Trophoblast cell (in vitro differentiated cells and primary cell): ENCODE measurements at regions not wholly inside any gene's neighbourhood (a gene's known extent, or its start where the extent isn't known, plus 50 kb on each side); places are given as distances from the start of the nearest gene placed in this dataset.

ENCODE experiments used
- DNase-seq, 2 donors: peaks; one replicate each; pipeline ENCODE4 v3.0.0-alpha.2; 2016
- H2AFZ ChIP-seq: 2 replicates; pipeline ENCODE4 v1.6.1; 2013; ENCODE audit warnings: low read length, moderate library complexity, mild to moderate bottlenecking; ENCODE audit not compliant: insufficient read depth, poor library complexity
- H2AK5ac ChIP-seq: 2 replicates; pipeline ENCODE4 v1.6.1; 2013; ENCODE audit warnings: mild to moderate bottlenecking, low read length
- H2BK120ac ChIP-seq: 2 replicates; pipeline ENCODE4 v1.6.1; 2013; ENCODE audit warnings: low read length, mild to moderate bottlenecking, moderate library complexity; ENCODE audit not compliant: insufficient read depth, poor library complexity
- H2BK12ac ChIP-seq: 2 replicates; pipeline ENCODE4 v1.6.1; 2013; ENCODE audit warnings: mild to moderate bottlenecking, low read length, moderate library complexity
- H2BK5ac ChIP-seq: 2 replicates; pipeline ENCODE4 v1.6.1; 2013; ENCODE audit warnings: low read length, low read depth, moderate library complexity, mild to moderate bottlenecking; ENCODE audit not compliant: poor library complexity
- H3K14ac ChIP-seq: 2 replicates; pipeline ENCODE4 v1.6.1; 2013; ENCODE audit warnings: mild to moderate bottlenecking, low read length
- H3K18ac ChIP-seq: 2 replicates; pipeline ENCODE4 v1.6.1; 2013; ENCODE audit warnings: mild to moderate bottlenecking, low read length
- H3K23ac ChIP-seq: 2 replicates; pipeline ENCODE4 v1.6.1; 2013; ENCODE audit warnings: low read length
- H3K27ac ChIP-seq: 2 replicates; pipeline ENCODE4 v1.5.1; 2013; ENCODE audit warnings: low read depth, mild to moderate bottlenecking, inconsistent platforms, low read length, moderate library complexity
- H3K27me3 ChIP-seq: 2 replicates; pipeline ENCODE4 v1.6.1; 2013; ENCODE audit warnings: inconsistent platforms, mild to moderate bottlenecking, low read length, moderate library complexity; ENCODE audit not compliant: insufficient read depth
- H3K36me3 ChIP-seq, 2 experiments: 1 replicate in 1 of 2; 2 replicates in 1 of 2; pipeline ENCODE4 v1.6.1; 2013; ENCODE audit warnings: low read length in 2 of 2, mild to moderate bottlenecking in 2 of 2, moderate library complexity in 1 of 2; ENCODE audit not compliant: insufficient read depth in 2 of 2, control insufficient read depth in 1 of 2
- H3K4ac ChIP-seq: 2 replicates; pipeline ENCODE4 v1.6.1; 2013; ENCODE audit warnings: low read depth, mild to moderate bottlenecking, low read length, moderate library complexity
- H3K4me1 ChIP-seq, 2 experiments: 1 replicate in 1 of 2; 2 replicates in 1 of 2; pipeline ENCODE4 v1.6.1; 2013; ENCODE audit warnings: low read length in 2 of 2, mild to moderate bottlenecking in 2 of 2, moderate library complexity in 1 of 2; ENCODE audit not compliant: insufficient read depth in 2 of 2, control insufficient read depth in 1 of 2
- H3K4me2 ChIP-seq: 2 replicates; pipeline ENCODE4 v1.6.1; 2013; ENCODE audit warnings: inconsistent platforms, mild to moderate bottlenecking, low read length, moderate library complexity
- H3K4me3 ChIP-seq: 2 replicates; pipeline ENCODE4 v1.5.1; 2013; ENCODE audit warnings: mild to moderate bottlenecking, low read depth, low read length, inconsistent platforms
- H3K79me1 ChIP-seq: one replicate; pipeline ENCODE4 v1.6.1; 2013; ENCODE audit warnings: low read length
- H3K79me2 ChIP-seq: 2 replicates; pipeline ENCODE4 v1.6.1; 2013; ENCODE audit warnings: low read length, mild to moderate bottlenecking; ENCODE audit not compliant: control insufficient read depth, insufficient read depth, poor library complexity
- H3K9ac ChIP-seq: 2 replicates; pipeline ENCODE4 v1.6.1; 2013; ENCODE audit warnings: mild to moderate bottlenecking, low read length
- H3K9me3 ChIP-seq: 2 replicates; pipeline ENCODE4 v1.6.1; 2013; ENCODE audit warnings: low read depth, mild to moderate bottlenecking, control low read depth, inconsistent platforms, low read length; ENCODE audit not compliant: insufficient read depth
- H4K12ac ChIP-seq: 2 replicates; pipeline ENCODE4 v1.6.1; 2013; ENCODE audit warnings: low read depth, mild to moderate bottlenecking, low read length, moderate library complexity
- H4K8ac ChIP-seq: 2 replicates; pipeline ENCODE4 v1.6.1; 2013; ENCODE audit warnings: low read depth, mild to moderate bottlenecking, low read length, moderate library complexity
- H4K91ac ChIP-seq: one replicate; pipeline ENCODE4 v1.6.1; 2013; ENCODE audit warnings: low read depth, mild to moderate bottlenecking, low read length, moderate library complexity
- WGBS: extraction: QIAGEN DNeasy Blood & Tissue Kit; methylation state at CpG from one replicate; pipeline ENCODE4 v1.1.7; 2013; ENCODE audit warnings: missing lambda C conversion rate; ENCODE audit not compliant: insufficient read length, insufficient coverage; ENCODE audit errors: extremely low coverage; 5-methylcytosine and 5-hydroxymethylcytosine counted together

DNA sequence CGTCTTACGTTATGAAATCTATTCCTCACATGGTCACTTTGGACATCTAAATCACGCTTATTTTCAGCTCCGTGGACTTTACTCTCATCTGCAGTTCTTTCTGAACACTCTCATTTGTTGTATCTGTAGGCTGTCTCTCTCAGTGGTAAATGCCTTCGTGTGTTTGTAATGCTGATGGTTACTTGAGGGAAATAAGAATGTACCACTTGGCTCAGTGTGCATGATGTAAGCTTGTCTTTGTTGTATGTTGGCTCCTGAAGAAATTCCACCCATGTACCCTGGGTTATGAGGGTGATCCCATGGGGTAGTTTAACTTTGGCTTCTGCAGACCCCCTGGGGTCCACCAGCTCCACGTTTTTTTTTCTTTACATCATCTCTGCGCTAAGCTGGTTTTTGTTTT lies 378.4 kb downstream of the SETD4 start:
- WGBS = no CpG with 5 or more reads among the region's 7 CpGs
- no peak overlapping the region for H3K4ac ChIP-seq
- H2BK12ac ChIP-seq = no peak overlapping the region
- no peak overlapping the region for H3K9ac ChIP-seq
- no peak overlapping the region for H4K8ac ChIP-seq
- H3K4me2 ChIP-seq = no peak overlapping the region
- no peak overlapping the region for H3K4me3 ChIP-seq
- H4K12ac ChIP-seq = no peak overlapping the region
- no peaks in the 10 kb centered on the region for H3K36me3 ChIP-seq
- H3K27me3 ChIP-seq = no peaks in the 10 kb centered on the region
- no peak overlapping the region for H3K14ac ChIP-seq
- no peak overlapping the region for H2BK5ac ChIP-seq
- H3K9me3 ChIP-seq = no peaks in the 10 kb centered on the region
- no peaks in the 10 kb centered on the region for H3K79me1 ChIP-seq
- no peaks in the 10 kb centered on the region for H3K79me2 ChIP-seq
- no peak overlapping the region for H2AK5ac ChIP-seq
- no peak overlapping the region for H2BK120ac ChIP-seq
- no peaks in the 10 kb centered on the region for H3K4me1 ChIP-seq
- H3K23ac ChIP-seq = no peak overlapping the region
- DNase-seq = no peak
- no peak overlapping the region for H4K91ac ChIP-seq
- H3K18ac ChIP-seq = no peak overlapping the region
- no peak overlapping the region for H2AFZ ChIP-seq
- no peak overlapping the region for H3K27ac ChIP-seq

DNA sequence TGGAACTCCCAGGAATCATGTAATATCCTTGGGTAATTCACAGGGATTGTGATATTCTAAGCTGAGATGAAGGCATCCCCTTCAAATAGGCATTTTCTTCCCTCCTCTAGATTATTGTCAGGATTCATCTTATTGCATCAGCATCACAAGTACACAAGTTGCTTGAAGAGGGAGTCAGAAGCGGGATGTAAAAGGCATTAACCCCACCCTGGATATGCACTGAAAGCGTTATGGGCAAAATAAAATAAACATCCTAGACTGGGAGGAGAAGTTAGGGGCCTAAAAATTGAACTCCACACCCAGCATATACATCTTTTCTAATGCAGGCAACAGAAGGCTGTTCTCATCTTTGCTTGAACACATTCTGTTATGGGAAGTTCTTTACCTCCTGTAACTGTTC lies 381.2 kb downstream of the SETD4 start:
- H3K79me2 ChIP-seq = no peaks in the 10 kb centered on the region
- H3K27ac ChIP-seq = no peak overlapping the region
- no peak overlapping the region for H3K23ac ChIP-seq
- H3K9ac ChIP-seq = no peak overlapping the region
- no peaks in the 10 kb centered on the region for H3K79me1 ChIP-seq
- H4K8ac ChIP-seq = no peak overlapping the region
- no CpG with 5 or more reads among the region's 2 CpGs for WGBS
- no peak overlapping the region for H3K4me3 ChIP-seq
- H4K12ac ChIP-seq = no peak overlapping the region
- H3K14ac ChIP-seq = no peak overlapping the region
- DNase-seq = no peak
- no peak overlapping the region for H2BK120ac ChIP-seq
- H2AK5ac ChIP-seq = no peak overlapping the region
- no peaks in the 10 kb centered on the region for H3K4me1 ChIP-seq
- H3K36me3 ChIP-seq = no peaks in the 10 kb centered on the region
- H3K9me3 ChIP-seq = no peaks in the 10 kb centered on the region
- H3K18ac ChIP-seq = no peak overlapping the region
- no peak overlapping the region for H3K4me2 ChIP-seq
- H2BK5ac ChIP-seq = no peak overlapping the region
- no peak overlapping the region for H4K91ac ChIP-seq
- no peak overlapping the region for H2BK12ac ChIP-seq
- H3K27me3 ChIP-seq = no peaks in the 10 kb centered on the region
- no peak overlapping the region for H2AFZ ChIP-seq
- H3K4ac ChIP-seq = no peak overlapping the region

DNA sequence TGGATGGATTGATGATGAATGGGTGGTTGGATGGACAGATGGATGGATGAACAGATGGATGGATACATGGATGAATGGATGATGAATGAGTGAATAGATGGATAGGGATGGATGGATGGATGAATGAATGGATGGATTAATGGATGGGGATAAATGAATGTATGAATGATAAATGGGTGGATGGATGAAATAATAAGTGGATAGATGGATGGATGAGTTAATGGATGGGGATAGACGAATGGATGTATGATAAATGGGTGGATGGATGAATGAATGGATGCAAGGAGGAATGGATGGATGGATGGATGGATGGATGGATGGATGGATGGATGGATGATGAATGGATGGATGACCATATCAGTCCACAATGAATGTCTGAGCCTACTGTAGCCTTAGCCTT lies 381.9 kb downstream of the SETD4 start:
- no peak overlapping the region for H3K23ac ChIP-seq
- no peak overlapping the region for H2BK120ac ChIP-seq
- H3K79me2 ChIP-seq = no peaks in the 10 kb centered on the region
- no peak overlapping the region for H2AFZ ChIP-seq
- H2AK5ac ChIP-seq = no peak overlapping the region
- no peak overlapping the region for H4K91ac ChIP-seq
- no peak for DNase-seq
- no peak overlapping the region for H3K4ac ChIP-seq
- no peak overlapping the region for H3K27ac ChIP-seq
- no peak overlapping the region for H3K4me3 ChIP-seq
- H3K79me1 ChIP-seq = no peaks in the 10 kb centered on the region
- H4K12ac ChIP-seq = no peak overlapping the region
- H2BK5ac ChIP-seq = no peak overlapping the region
- WGBS = 100% methylated on average over 1 of the region's 1 CpG
- no peak overlapping the region for H3K14ac ChIP-seq
- no peak overlapping the region for H3K18ac ChIP-seq
- H3K27me3 ChIP-seq = no peaks in the 10 kb centered on the region
- no peak overlapping the region for H3K4me2 ChIP-seq
- H3K9ac ChIP-seq = no peak overlapping the region
- H4K8ac ChIP-seq = no peak overlapping the region
- no peak overlapping the region for H2BK12ac ChIP-seq
- H3K4me1 ChIP-seq = no peaks in the 10 kb centered on the region
- no peaks in the 10 kb centered on the region for H3K9me3 ChIP-seq
- no peaks in the 10 kb centered on the region for H3K36me3 ChIP-seq

DNA sequence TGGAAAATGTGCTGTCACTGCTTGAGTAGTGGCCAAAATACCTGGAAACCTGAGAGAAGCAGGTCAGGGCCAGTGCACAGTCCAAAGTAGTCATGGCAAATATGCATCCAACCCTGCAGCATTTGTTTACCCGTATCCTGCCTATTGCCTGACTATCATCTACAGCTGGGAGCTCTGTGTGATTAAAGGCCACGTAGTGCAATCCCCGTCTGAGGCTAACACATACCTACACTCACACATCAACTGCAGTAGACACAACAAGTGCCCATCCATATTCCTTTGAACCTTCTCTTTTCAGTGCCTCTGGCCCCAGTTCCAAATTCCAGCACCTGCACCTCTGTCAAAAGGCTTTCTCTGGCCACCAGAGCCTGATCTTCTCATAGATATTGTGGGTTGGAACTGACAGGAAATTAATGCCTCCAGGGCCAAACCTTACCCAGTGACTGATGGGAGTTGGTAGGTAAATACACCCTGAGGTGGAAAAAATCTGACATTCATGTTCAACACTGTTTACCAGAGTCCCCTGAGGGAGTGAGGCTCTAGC lies 383.0 kb downstream of the SETD4 start:
- H3K23ac ChIP-seq = no peak overlapping the region
- no peak overlapping the region for H2BK120ac ChIP-seq
- no peaks in the 10 kb centered on the region for H3K27me3 ChIP-seq
- H2BK5ac ChIP-seq = no peak overlapping the region
- no peak overlapping the region for H2AK5ac ChIP-seq
- no peak overlapping the region for H3K14ac ChIP-seq
- no peak overlapping the region for H4K91ac ChIP-seq
- no peak overlapping the region for H3K4ac ChIP-seq
- WGBS = no CpG with 5 or more reads among the region's 3 CpGs
- H3K9ac ChIP-seq = no peak overlapping the region
- peak; percentile 95 for DNase-seq
- H2AFZ ChIP-seq = no peak overlapping the region
- no peak overlapping the region for H2BK12ac ChIP-seq
- no peaks in the 10 kb centered on the region for H3K9me3 ChIP-seq
- H3K27ac ChIP-seq = no peak overlapping the region
- H3K4me3 ChIP-seq = no peak overlapping the region
- H3K18ac ChIP-seq = no peak overlapping the region
- H3K79me1 ChIP-seq = no peaks in the 10 kb centered on the region
- no peak overlapping the region for H4K8ac ChIP-seq
- H3K4me2 ChIP-seq = no peak overlapping the region
- H3K79me2 ChIP-seq = no peaks in the 10 kb centered on the region
- H3K4me1 ChIP-seq = no peaks in the 10 kb centered on the region
- no peaks in the 10 kb centered on the region for H3K36me3 ChIP-seq
- H4K12ac ChIP-seq = no peak overlapping the region
